ENCODE measurements at regions not wholly inside any gene's neighbourhood (a gene's known extent, or its start where the extent isn't known, plus 50 kb on each side); places are given as distances from the start of the nearest gene placed in this dataset.
"Not testable (repeated sequence)": the region's sequence is repeated elsewhere in the genome, so short reads cannot be mapped to it uniquely, and the experiment has no call there.

DNA sequence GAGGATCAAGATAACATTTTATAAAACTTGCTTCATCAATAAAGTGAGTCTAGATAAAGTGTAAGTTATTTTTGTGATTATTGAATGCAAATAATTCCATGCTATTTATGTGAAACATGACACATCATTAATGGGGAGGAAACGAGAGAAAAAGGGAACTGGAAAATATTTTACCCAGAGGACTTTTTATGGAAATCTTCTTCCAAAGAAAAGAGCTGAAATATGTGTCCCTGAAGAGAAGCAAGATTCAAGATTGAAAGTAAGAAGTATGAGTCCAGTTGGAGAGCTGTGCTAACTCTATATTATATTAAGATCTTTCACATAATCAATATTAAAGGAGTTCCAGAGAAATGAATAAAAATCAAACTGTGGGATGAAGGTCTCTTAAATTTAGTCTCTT is 1361.8 kb downstream of the GATA3 start:
- DNase-seq (ENCODE audit: insufficient read length) (no peak), FAIRE-seq (no peak)
- no peak for TF ChIP-seq POLR2AphosphoS5 (IDR thresholded peaks at IDR 0.05; ENCODE audit: low read depth, low read length)
- TF ChIP-seq POLR2A (IDR thresholded peaks at IDR 0.05; ENCODE audit: low read depth, low read length), result no peak
- TF ChIP-seq TAF1 (IDR thresholded peaks at IDR 0.05; ENCODE audit: borderline replicate concordance, low read depth, low read length), result no peak

DNA sequence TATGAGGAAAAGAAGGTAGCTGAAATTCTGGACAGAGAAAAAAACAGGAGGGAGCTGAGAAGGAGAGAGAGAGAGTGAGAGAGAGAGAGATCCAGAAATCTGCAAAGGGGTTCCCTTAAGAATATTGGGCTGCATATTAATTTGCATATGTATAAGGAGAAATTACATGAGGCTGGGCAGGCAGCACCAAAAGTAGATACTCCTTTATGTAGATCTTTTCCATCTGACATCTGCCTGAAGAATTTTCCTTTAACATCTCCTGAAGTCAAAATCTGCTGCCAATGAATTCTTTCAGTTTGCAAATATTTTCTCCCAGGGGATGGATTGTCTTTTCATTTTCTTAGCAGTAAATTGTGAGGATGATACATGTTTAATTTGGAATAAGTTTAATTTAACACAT is 1365.3 kb downstream of the GATA3 start:
- DNase-seq (ENCODE audit: insufficient read length), result no peak

DNA sequence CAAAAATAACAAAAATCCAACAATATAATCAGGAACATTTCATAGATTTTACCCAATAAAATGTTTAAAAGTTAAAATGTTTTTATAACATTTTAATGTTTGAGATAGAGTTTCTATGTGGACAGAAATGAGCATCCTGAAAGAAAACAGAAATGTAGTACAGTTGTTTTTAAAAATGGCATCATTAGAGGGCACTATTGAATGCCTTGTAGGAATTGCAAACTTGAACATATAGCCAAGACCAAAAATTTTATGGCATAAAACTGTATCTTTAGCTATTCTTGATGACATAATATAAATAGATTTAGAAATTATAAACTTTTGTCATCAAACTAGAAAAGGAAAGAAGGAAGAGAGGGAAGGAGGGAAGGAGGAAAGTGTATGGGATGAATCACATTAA is 1372.7 kb downstream of the GATA3 start:
- TF ChIP-seq TAF1 (IDR thresholded peaks at IDR 0.05; ENCODE audit: borderline replicate concordance, low read depth, low read length) (no peak), POLR2AphosphoS5 (IDR thresholded peaks at IDR 0.05; ENCODE audit: low read depth, low read length) (no peak), POLR2A (IDR thresholded peaks at IDR 0.05; ENCODE audit: low read depth, low read length) (no peak)
- FAIRE-seq (no peak), DNase-seq (ENCODE audit: insufficient read length) (no peak)

More for the DNA sequence above, 1365.3 kb downstream of the GATA3 start:
- no peak for FAIRE-seq
- no peak for TF ChIP-seq TAF1 (IDR thresholded peaks at IDR 0.05; ENCODE audit: borderline replicate concordance, low read depth, low read length)
- TF ChIP-seq POLR2AphosphoS5 (IDR thresholded peaks at IDR 0.05; ENCODE audit: low read depth, low read length), result no peak
- no peak for TF ChIP-seq POLR2A (IDR thresholded peaks at IDR 0.05; ENCODE audit: low read depth, low read length)

DNA sequence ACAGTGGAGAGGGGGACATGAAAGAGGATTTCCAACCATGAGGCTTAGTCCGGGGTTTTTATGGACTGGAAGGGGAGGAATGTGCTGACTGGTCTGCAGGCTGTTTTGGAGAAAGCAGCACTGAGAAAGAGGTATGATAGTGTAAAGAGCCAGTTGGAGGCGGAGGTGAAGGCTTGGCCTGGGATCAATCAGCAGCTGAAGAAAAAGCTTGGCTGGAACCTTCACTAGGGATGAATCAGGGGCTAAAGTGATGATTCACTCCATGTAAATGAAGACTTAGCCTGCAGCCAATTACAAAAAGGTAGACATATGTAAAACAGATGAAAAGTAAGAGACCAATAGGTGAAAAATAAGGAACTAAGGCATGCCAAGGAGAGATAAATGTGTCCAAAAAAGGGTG is 1382.6 kb downstream of the GATA3 start:
- TF ChIP-seq POLR2A (IDR thresholded peaks at IDR 0.05; ENCODE audit: low read depth, low read length), result no peak
- TF ChIP-seq POLR2AphosphoS5 (IDR thresholded peaks at IDR 0.05; ENCODE audit: low read depth, low read length), result no peak
- TF ChIP-seq TAF1 (IDR thresholded peaks at IDR 0.05; ENCODE audit: borderline replicate concordance, low read depth, low read length), result no peak
- DNase-seq (ENCODE audit: insufficient read length), result no peak
- no peak for FAIRE-seq

DNA sequence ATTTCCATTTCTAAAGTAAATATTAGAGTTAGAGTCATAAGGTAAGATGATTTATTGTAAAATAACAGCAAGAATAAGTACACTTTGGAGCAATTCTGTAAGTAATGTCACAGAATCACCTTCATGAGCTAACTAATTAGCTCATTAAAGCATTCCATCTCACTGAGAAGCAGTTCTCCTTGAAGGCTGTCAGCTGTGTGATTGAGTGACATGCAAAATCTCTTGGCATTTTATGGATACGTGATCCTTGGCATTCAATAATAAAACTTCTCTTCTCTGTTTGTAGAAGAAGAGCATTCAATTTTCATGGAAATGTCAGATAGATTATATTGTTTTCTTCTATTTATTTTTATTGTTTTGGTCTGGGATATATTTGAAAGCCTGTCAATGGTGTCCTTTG is 1389.3 kb downstream of the GATA3 start:
- FAIRE-seq, result no peak
- DNase-seq (ENCODE audit: insufficient read length), result no peak
- no peak for TF ChIP-seq POLR2A (IDR thresholded peaks at IDR 0.05; ENCODE audit: low read depth, low read length)
- TF ChIP-seq TAF1 (IDR thresholded peaks at IDR 0.05; ENCODE audit: borderline replicate concordance, low read depth, low read length), result no peak
- no peak for TF ChIP-seq POLR2AphosphoS5 (IDR thresholded peaks at IDR 0.05; ENCODE audit: low read depth, low read length)

DNA sequence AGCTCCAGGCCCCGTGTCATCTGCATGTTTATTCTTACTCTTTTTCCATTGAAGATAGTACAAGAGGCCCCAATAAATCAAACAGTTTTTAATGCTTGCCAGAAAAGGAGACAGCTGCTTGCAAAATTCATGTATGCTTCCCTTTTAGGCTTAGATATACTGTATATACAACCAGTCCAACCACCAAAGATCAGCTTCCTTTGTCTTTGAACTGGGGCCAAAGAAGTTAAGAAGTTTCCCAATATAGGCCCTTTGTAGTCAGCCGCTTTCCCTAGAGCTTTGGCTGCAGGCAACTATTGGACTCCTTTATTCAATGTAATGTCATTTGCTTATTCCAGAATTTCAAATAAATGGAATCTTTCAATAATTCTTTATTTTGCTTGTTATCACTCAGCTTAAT is 1395.0 kb downstream of the GATA3 start:
- FAIRE-seq, result no peak
- no peak for TF ChIP-seq TAF1 (IDR thresholded peaks at IDR 0.05; ENCODE audit: borderline replicate concordance, low read depth, low read length)
- TF ChIP-seq POLR2A (IDR thresholded peaks at IDR 0.05; ENCODE audit: low read depth, low read length), result no peak
- no peak for TF ChIP-seq POLR2AphosphoS5 (IDR thresholded peaks at IDR 0.05; ENCODE audit: low read depth, low read length)
- DNase-seq (ENCODE audit: insufficient read length), result no peak

DNA sequence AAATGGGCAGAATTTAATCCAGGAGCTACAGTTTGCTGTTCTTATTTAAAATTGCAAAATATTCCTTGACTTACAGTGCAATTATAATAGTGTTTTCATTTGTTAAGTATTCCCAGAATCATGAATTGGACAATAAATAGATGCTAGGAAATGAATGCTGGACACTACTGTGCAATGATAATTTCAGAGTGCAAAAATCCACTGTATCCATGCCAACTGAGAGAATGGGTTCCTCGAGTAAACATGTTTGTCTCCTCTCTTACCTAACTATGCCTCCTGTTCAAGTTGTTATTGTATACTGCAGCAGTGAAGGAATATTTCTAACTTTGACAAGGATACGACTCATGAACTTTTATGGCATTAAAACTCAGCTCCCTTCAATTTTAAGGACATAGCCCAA is 1396.3 kb downstream of the GATA3 start:
- FAIRE-seq (no peak), DNase-seq (ENCODE audit: insufficient read length) (no peak)
- TF ChIP-seq TAF1 (IDR thresholded peaks at IDR 0.05; ENCODE audit: borderline replicate concordance, low read depth, low read length) (no peak), POLR2A (IDR thresholded peaks at IDR 0.05; ENCODE audit: low read depth, low read length) (no peak), POLR2AphosphoS5 (IDR thresholded peaks at IDR 0.05; ENCODE audit: low read depth, low read length) (no peak)

DNA sequence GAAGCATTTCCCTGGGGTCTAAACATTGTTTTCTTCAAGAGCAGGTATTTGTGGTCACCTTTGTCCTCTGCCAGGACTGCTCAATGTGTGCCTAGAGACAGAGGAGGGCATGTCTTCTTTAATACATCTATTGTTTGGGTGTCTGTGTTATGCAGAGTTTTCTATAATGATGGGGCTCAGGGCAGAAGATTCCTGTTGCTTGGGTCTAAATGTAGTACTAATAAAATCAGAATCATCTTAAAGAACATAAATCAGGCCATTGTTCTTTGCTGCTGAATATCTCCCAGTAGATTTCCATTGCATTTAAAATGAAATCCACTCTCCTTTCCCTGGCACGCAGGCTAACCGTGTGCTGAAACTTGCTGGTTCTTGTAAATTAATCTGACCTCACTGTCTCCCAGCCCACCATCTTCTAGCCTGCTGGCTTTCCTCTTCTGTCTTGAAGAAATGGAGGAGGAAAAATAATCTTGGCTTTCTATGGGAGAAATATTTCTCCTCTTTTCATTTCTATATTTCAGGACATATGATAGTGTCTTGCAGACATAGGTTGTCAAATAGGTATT is 1396.8 kb downstream of the GATA3 start:
- DNase-seq (ENCODE audit: insufficient read length) (no peak), FAIRE-seq (no peak)
- TF ChIP-seq TAF1 (IDR thresholded peaks at IDR 0.05; ENCODE audit: borderline replicate concordance, low read depth, low read length) (no peak), POLR2AphosphoS5 (IDR thresholded peaks at IDR 0.05; ENCODE audit: low read depth, low read length) (no peak), POLR2A (IDR thresholded peaks at IDR 0.05; ENCODE audit: low read depth, low read length) (no peak)

DNA sequence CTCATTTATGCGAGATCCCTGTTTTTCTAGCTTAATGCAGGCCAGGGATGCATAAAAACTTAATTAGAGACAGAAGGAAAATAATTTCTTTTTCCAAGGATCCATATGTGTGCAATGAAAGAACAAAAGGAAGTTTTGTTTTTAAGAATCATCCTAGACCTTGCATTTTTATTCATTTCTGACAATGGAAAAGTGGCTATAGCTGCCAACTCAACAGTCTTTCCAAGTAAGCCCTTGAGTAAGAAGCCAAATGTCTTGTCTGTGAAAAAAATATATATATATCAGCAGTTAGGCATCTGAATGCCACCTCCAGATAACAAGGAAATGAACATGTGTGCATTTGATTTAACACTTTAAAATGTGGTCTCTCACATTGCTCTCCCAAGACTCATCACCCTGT is 1397.6 kb downstream of the GATA3 start:
- DNase-seq (ENCODE audit: insufficient read length) (no peak), FAIRE-seq (no peak)
- TF ChIP-seq POLR2AphosphoS5 (IDR thresholded peaks at IDR 0.05; ENCODE audit: low read depth, low read length) (no peak), POLR2A (IDR thresholded peaks at IDR 0.05; ENCODE audit: low read depth, low read length) (no peak), TAF1 (IDR thresholded peaks at IDR 0.05; ENCODE audit: borderline replicate concordance, low read depth, low read length) (no peak)

DNA sequence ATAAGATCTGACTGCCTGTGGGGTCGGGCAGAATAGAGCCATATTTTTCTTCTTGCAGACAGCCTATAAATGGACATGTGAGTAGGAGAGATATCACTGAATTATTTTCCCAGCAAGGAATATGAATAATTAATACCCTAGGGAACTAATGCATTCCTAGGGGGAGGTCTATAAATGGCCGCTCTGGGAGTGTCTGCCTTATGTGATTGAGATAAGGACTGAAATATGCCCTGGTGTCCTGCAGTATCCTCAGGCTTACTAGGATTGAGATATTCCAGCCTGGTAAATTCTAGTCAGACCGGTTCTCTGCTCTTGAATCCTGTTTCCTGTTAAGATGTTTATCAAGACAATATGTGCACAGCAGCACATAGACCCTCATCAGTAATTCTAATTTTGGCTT is 1399.4 kb downstream of the GATA3 start:
- DNase-seq (ENCODE audit: insufficient read length); FAIRE-seq: not testable (repeated sequence)

DNA sequence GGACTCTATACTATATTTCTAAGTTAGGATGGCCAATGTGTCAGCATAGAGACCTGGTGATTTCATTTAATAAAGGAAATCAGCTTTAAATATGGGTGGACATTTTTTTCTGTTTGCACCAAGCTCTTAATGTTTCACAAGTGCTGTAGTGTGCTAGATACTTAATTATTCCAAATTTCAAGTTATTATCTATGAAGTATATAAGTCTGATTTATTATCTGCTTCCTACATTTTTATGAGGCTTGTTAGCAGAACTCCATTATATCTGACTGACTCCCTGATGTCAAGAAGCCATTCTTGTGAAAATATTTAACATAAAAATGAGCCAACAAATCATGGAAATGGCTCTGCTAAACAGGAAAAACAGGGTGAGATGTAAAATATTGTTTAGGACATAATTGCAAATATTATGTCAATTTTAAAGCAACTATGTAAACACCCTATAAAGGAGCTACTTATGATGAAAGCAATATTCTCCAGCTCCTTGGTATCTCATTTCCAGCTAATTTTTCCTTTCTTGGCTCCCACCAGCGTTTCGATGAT is 1415.2 kb downstream of the GATA3 start:
- FAIRE-seq (no peak), DNase-seq (ENCODE audit: insufficient read length) (no peak)
- no peak for TF ChIP-seq TAF1 (IDR thresholded peaks at IDR 0.05; ENCODE audit: borderline replicate concordance, low read depth, low read length)
- TF ChIP-seq POLR2A (IDR thresholded peaks at IDR 0.05; ENCODE audit: low read depth, low read length), result no peak
- no peak for TF ChIP-seq POLR2AphosphoS5 (IDR thresholded peaks at IDR 0.05; ENCODE audit: low read depth, low read length)

DNA sequence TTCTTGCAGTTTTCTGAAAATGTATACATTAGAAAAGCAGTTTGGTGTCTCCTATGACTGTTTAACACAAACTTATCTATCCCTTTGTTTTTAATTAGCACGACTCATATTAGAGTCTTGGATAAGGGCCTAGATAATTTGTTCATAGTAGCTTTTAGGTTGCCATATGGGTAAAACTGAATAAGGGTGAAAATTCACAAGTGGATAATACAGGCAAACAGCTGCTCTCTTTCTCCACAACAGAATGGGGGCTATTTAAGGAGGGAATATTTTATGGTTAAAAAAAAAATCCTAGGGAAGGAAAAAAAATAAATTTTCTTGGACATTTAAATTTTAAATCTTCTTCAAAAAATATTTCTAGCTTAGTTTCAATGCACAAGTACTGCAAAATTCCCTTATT is 1416.1 kb downstream of the GATA3 start:
- no peak for FAIRE-seq
- no peak for TF ChIP-seq TAF1 (IDR thresholded peaks at IDR 0.05; ENCODE audit: borderline replicate concordance, low read depth, low read length)
- TF ChIP-seq POLR2A (IDR thresholded peaks at IDR 0.05; ENCODE audit: low read depth, low read length), result no peak
- no peak for TF ChIP-seq POLR2AphosphoS5 (IDR thresholded peaks at IDR 0.05; ENCODE audit: low read depth, low read length)
- DNase-seq (ENCODE audit: insufficient read length), result no peak

DNA sequence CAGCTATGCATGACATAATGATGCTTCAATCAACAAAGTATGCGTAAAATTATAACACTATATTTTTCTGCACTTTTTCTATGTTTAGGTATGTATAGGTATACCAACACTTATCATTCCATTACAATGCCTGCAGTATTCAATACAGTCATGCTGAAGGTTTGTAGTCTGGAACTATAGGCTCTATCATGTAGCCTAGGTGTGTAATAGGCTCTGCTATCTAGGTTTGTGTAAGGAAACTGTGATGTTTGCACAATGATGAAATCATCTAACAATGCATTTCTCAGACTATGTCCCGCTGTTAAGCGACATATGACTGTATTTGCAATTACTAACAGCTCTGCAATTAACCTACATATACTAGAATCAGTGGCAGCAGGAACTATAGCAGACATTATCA is 1447.5 kb downstream of the GATA3 start:
- no peak for DNase-seq (ENCODE audit: insufficient read length)
- no peak for TF ChIP-seq TAF1 (IDR thresholded peaks at IDR 0.05; ENCODE audit: borderline replicate concordance, low read depth, low read length)
- no peak for TF ChIP-seq POLR2AphosphoS5 (IDR thresholded peaks at IDR 0.05; ENCODE audit: low read depth, low read length)
- TF ChIP-seq POLR2A (IDR thresholded peaks at IDR 0.05; ENCODE audit: low read depth, low read length), result no peak
- FAIRE-seq, result no peak
